Activated CD4-positive, alpha-beta T cell treated with anti-CD3 and anti-CD28 coated beads, Interleukin-2, amount 50 U/mL, for 4 hours (primary cell): ENCODE measurements at regions not wholly inside any gene's neighbourhood (a gene's known extent, or its start where the extent isn't known, plus 50 kb on each side); places are given as distances from the start of the nearest gene placed in this dataset.

Experiments used
- DNase-seq, 2 experiments: peaks; one replicate each; pipeline ENCODE4 v3.0.0-alpha.2; 2020

- DNase-seq, result no peak
Measured at GRCh38 chr15:70195587-70196305, 98.0 kb upstream of the TLE3 start.

GRCh38 chr15:70195171-70195570 is 97.5 kb upstream of the TLE3 start:
- DNase-seq, result no peak

- no peak for DNase-seq
Measured at GRCh38 chr15:70194266-70194665, 96.5 kb upstream of the TLE3 start.

- no peak for DNase-seq
Measured at GRCh38 chr15:70193734-70194133, 96.0 kb upstream of the TLE3 start.

- DNase-seq, result no peak
Measured at GRCh38 chr15:70192490-70192889, 94.8 kb upstream of the TLE3 start.

- DNase-seq, result no peak
Measured at GRCh38 chr15:70192041-70192440, 94.3 kb upstream of the TLE3 start.

GRCh38 chr15:70190965-70191364 is 93.2 kb upstream of the TLE3 start:
- DNase-seq, result no peak

- no peak for DNase-seq
Measured at GRCh38 chr15:70189826-70190695, 92.3 kb upstream of the TLE3 start.

GRCh38 chr15:70188286-70188685 is 90.6 kb upstream of the TLE3 start:
- no peak for DNase-seq

GRCh38 chr15:70187331-70187730 is 89.6 kb upstream of the TLE3 start:
- no peak for DNase-seq

- DNase-seq, result no peak
Measured at GRCh38 chr15:70186152-70186551, 88.4 kb upstream of the TLE3 start.

GRCh38 chr15:70185251-70185711 is 87.6 kb upstream of the TLE3 start:
- no peak for DNase-seq

GRCh38 chr15:70182858-70183695 is 85.4 kb upstream of the TLE3 start:
- DNase-seq, result no peak

- no peak for DNase-seq
Measured at GRCh38 chr15:70181626-70182255, 84.0 kb upstream of the TLE3 start.

GRCh38 chr15:70180186-70180875 is 82.6 kb upstream of the TLE3 start:
- DNase-seq, result no peak

- no peak for DNase-seq
Measured at GRCh38 chr15:70179309-70179892, 81.7 kb upstream of the TLE3 start.

- no peak for DNase-seq
Measured at GRCh38 chr15:70178335-70179084, 80.8 kb upstream of the TLE3 start.

GRCh38 chr15:70172566-70173225 is 75.0 kb upstream of the TLE3 start:
- no peak for DNase-seq

- DNase-seq, result no peak
Measured at GRCh38 chr15:70172124-70172523, 74.4 kb upstream of the TLE3 start.

- no peak for DNase-seq
Measured at GRCh38 chr15:70171256-70171886, 73.7 kb upstream of the TLE3 start.
